ENCODE measurements at regions not wholly inside any gene's neighbourhood (a gene's known extent, or its start where the extent isn't known, plus 50 kb on each side); places are given as distances from the start of the nearest gene placed in this dataset.

- no peaks in the 10 kb centered on the region for H3K4me1 ChIP-seq (ENCODE audit: insufficient read depth, low read length)
- no peak overlapping the region for H4K5ac ChIP-seq (ENCODE audit: insufficient read length, low read depth, low read length)
- no peaks in the 10 kb centered on the region for H3K9me3 ChIP-seq (ENCODE audit: control insufficient read depth, low read depth, low read length)
- no peak overlapping the region for H3K4ac ChIP-seq (ENCODE audit: low read depth, low read length)
- H3K27me3 Mint-ChIP-seq (ENCODE audit: low read depth) = no peaks in the 10 kb centered on the region
- H2AFZ ChIP-seq (ENCODE audit: low read length) = no peak overlapping the region
- no peak overlapping the region for H3K18ac ChIP-seq (ENCODE audit: insufficient read length, low read depth, low read length)
- no peaks in the 10 kb centered on the region for H4K20me1 ChIP-seq (ENCODE audit: control insufficient read depth, insufficient read depth, insufficient read length)
- H4K8ac ChIP-seq (replicated peaks; ENCODE audit: insufficient read length, low read depth, low read length) = no peak overlapping the region
- WGBS (ENCODE audit: extremely low coverage, insufficient read length, low lambda C conversion rate) = no CpG with 5 or more reads among the region's 2 CpGs
- no peak overlapping the region for H3K14ac ChIP-seq (ENCODE audit: insufficient read depth, low read length)
- no peak overlapping the region for H2BK12ac ChIP-seq (ENCODE audit: insufficient read length, low read depth, low read length)
- DNase-seq = no peak
- H3K4me3 Mint-ChIP-seq = no peak overlapping the region
- no peak overlapping the region for H2BK5ac ChIP-seq (ENCODE audit: insufficient read length, low read length)
- no peak overlapping the region for H3K27ac Mint-ChIP-seq
- peaks cover 3 to 4% of the 10 kb centered on the region in 2 experiments; a peak in 1 of 4 replicates for H3K4me1 Mint-ChIP-seq
- H3K23ac ChIP-seq (ENCODE audit: insufficient read length, low read depth, low read length) = no peak overlapping the region
- no peak overlapping the region for H3K9ac ChIP-seq (ENCODE audit: extremely low read depth, insufficient read length, low read length)
- H3K4me2 ChIP-seq (ENCODE audit: insufficient read depth, insufficient read length, low read length) = no peak overlapping the region
- no peak overlapping the region for H2BK120ac ChIP-seq (ENCODE audit: low read depth, low read length, poor library complexity, severe bottlenecking)
- H3K36me3 Mint-ChIP-seq (ENCODE audit: insufficient read depth in 1 of 3, low read depth in 3 of 3) = no peaks in the 10 kb centered on the region
- H2BK15ac ChIP-seq (ENCODE audit: low read depth, low read length) = no peak overlapping the region
- H3T11ph ChIP-seq (ENCODE audit: low read length) = no peak overlapping the region
- no peak for TF ChIP-seq CTCF (conservative IDR thresholded peaks at IDR 0.05)
- no peak overlapping the region for H2BK20ac ChIP-seq (ENCODE audit: low read depth, low read length, poor library complexity, severe bottlenecking)
- no peaks in the 10 kb centered on the region for H3K27me3 ChIP-seq (ENCODE audit: insufficient read depth, low read length)
- no peak overlapping the region for H2AK5ac ChIP-seq (ENCODE audit: insufficient read length, low read length)
- H3K23me2 ChIP-seq (ENCODE audit: insufficient read length, low read depth, low read length, poor library complexity, severe bottlenecking) = no peaks in the 10 kb centered on the region
- H4K91ac ChIP-seq (ENCODE audit: insufficient read length, low read depth, low read length) = no peak overlapping the region
- no peaks in the 10 kb centered on the region for H3K9me3 Mint-ChIP-seq
- no peaks in the 10 kb centered on the region for H3K79me2 ChIP-seq (ENCODE audit: insufficient read depth, low read length)
- no peak overlapping the region for H3K56ac ChIP-seq (ENCODE audit: insufficient read length, low read depth, low read length)
- H3K79me1 ChIP-seq (ENCODE audit: insufficient read depth, low read depth, low read length, poor library complexity, severe bottlenecking) = no peaks in the 10 kb centered on the region
- H3K27ac ChIP-seq (ENCODE audit: insufficient read length, low read depth, low read length) = no peak overlapping the region
Observed at GRCh38 chr4:145319751-145320150, 139.4 kb upstream of the OTUD4 start.
